Keratinocyte (primary cell): ENCODE measurements at regions not wholly inside any gene's neighbourhood (a gene's known extent, or its start where the extent isn't known, plus 50 kb on each side); places are given as distances from the start of the nearest gene placed in this dataset.

Source experiments
- DNase-seq: peaks from one replicate; pipeline ENCODE4 v3.0.0-alpha.2; 2011; ENCODE audit warnings: low read depth, missing footprints, low spot score
- FAIRE-seq: peaks from 2 replicates; lab custom pipeline; 2011; peaks lifted over from hg19 to GRCh38; lab: Jason Lieb, UNC
- H2AFZ ChIP-seq: 2 replicates; pipeline ENCODE4 v1.6.0; 2012; ENCODE audit warnings: low read length, control low read depth, inconsistent platforms; ENCODE audit not compliant: control insufficient read depth
- H3K27ac ChIP-seq: 2 replicates; pipeline ENCODE4 v1.5.1; 2011; ENCODE audit warnings: low read length; ENCODE audit not compliant: control insufficient read depth, insufficient read depth
- H3K27me3 ChIP-seq: 3 replicates; pipeline ENCODE4 v1.6.0; 2011; ENCODE audit warnings: low read length; ENCODE audit not compliant: control insufficient read depth, insufficient read depth; ENCODE audit errors: extremely low read depth
- H3K36me3 ChIP-seq, 2 experiments: 2 replicates in 1 of 2; 3 replicates in 1 of 2; pipeline ENCODE4 v1.5.1; 2011; ENCODE audit warnings: low read length in 2 of 2, mild to moderate bottlenecking in 1 of 2; ENCODE audit not compliant: control insufficient read depth in 2 of 2, insufficient read depth in 2 of 2; ENCODE audit errors: extremely low read depth in 1 of 2
- H3K4me1 ChIP-seq: 3 replicates; pipeline ENCODE4 v1.5.1; 2011; ENCODE audit warnings: low read length; ENCODE audit not compliant: control insufficient read depth, insufficient read depth; ENCODE audit errors: extremely low read depth
- H3K4me2 ChIP-seq: 3 replicates; pipeline ENCODE4 v1.6.0; 2011; ENCODE audit warnings: low read depth, low read length; ENCODE audit not compliant: control insufficient read depth, insufficient read depth; ENCODE audit errors: extremely low read depth
- H3K4me3 ChIP-seq, 3 experiments: fragments of 200-600 bp in 1 of 3; sonication (generic) in 1 of 3; 2 replicates in 2 of 3; 3 replicates in 1 of 3; pipeline ENCODE4 v1.5.1; 2011 to 2016; ENCODE audit warnings: low read length in 3 of 3, mild to moderate bottlenecking in 3 of 3, control low read depth in 2 of 3, inconsistent platforms in 1 of 3, low read depth in 1 of 3, mixed read lengths in 1 of 3, mixed run types in 1 of 3, moderate library complexity in 1 of 3; ENCODE audit not compliant: control insufficient read depth in 2 of 3, insufficient read depth in 2 of 3; ENCODE audit errors: extremely low read depth in 1 of 3
- H3K79me2 ChIP-seq: 2 replicates; pipeline ENCODE4 v1.6.0; 2012; ENCODE audit warnings: low read length; ENCODE audit not compliant: control insufficient read depth, insufficient read depth
- H3K9ac ChIP-seq: 3 replicates; pipeline ENCODE4 v1.6.0; 2011; ENCODE audit warnings: low read length; ENCODE audit not compliant: control insufficient read depth, insufficient read depth; ENCODE audit errors: extremely low read depth
- H3K9me1 ChIP-seq: 3 replicates; pipeline ENCODE4 v1.6.0; 2011; ENCODE audit warnings: low read length; ENCODE audit not compliant: control insufficient read depth, insufficient read depth; ENCODE audit errors: extremely low read depth
- H3K9me3 ChIP-seq: 2 replicates; pipeline ENCODE4 v1.5.1; 2012; ENCODE audit warnings: low read depth, low read length; ENCODE audit not compliant: control insufficient read depth
- H4K20me1 ChIP-seq: 3 replicates; pipeline ENCODE4 v1.6.0; 2011; ENCODE audit warnings: low read length; ENCODE audit not compliant: control insufficient read depth, insufficient read depth; ENCODE audit errors: extremely low read depth
- CTCF ChIP-seq, 3 experiments: IDR thresholded peaks in 1 of 3; conservative IDR thresholded peaks in 1 of 3; optimal IDR thresholded peaks in 1 of 3; 2 replicates in 2 of 3; 3 replicates in 1 of 3; pipeline versions ENCODE3 to v1.5.1; 2011; ENCODE audit warnings: low read length in 3 of 3, mild to moderate bottlenecking in 3 of 3, moderate library complexity in 2 of 3, control low read depth in 1 of 3, inconsistent platforms in 1 of 3; ENCODE audit not compliant: insufficient read depth in 2 of 3; ENCODE audit errors: extremely low read depth in 1 of 3
- EZH2 ChIP-seq: IDR thresholded peaks from one replicate; pipeline ENCODE4 v1.6.1; 2012; ENCODE audit warnings: inconsistent platforms, mild to moderate bottlenecking, low read length, moderate library complexity
- dilution Hi-C: fragments of 300-500 bp; cut with MboI; formaldehyde crosslinking; loops from one replicate; pipeline ENCODE4 v1.7.0; 2020; ENCODE audit warnings: low sequenced_read_pairs; ENCODE audit not compliant: extremely low pct_ligation_motif_present

DNA sequence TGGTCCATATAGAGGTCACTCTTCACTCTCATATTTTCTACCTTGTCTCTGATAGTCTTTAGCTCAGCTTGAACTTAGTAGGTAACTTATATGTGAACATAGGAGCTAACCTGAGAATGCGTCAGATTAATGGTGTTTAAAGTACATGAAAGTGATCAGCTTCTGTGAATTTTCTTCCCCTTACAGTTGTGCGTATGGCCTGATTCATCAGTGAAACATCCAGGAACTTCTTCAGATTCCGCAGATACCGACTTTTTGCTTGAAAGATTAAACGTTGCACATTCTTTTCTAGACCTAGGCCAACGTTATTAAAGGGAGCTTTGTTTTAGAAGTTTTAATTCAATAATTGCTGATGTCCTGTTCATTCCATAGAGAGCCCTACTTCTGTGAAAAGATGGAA is 1945.1 kb upstream of the SEL1L start:
- TF ChIP-seq CTCF (optimal IDR thresholded peaks at IDR 0.05 in 1 of 3, IDR thresholded peaks at IDR 0.05 in 1 of 3, conservative IDR thresholded peaks at IDR 0.05 in 1 of 3; ENCODE audit: extremely low read depth in 1 of 3, insufficient read depth in 2 of 3, low read length in 3 of 3) (no peak), EZH2 (no peak)
- dilution Hi-C loops: no loop called here

DNA sequence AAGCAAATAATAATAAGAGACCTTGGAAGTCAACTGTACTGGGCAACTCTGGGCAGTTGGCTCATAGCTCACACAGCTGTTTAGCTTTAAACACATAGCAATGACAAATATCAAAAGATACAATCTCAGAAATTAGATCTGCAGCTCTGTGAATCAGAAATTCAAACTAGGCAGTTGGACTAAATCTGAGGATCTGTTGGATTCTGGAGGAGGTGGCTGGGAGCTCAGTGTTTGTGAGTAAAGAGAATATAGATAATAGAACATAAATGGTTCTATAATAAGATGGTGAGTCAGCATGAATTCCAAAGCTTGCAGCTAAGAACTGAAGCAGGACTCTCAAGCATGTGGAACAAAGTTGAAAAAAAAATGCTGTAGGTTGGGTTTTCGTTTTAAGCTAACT is 1949.4 kb upstream of the SEL1L start:
- FAIRE-seq (no peak), DNase-seq (no peak)
- H3K9me3 ChIP-seq: no peaks in the 10 kb centered on the region
- no peak overlapping the region for H3K27ac ChIP-seq
- no peaks in the 10 kb centered on the region for H3K36me3 ChIP-seq
- H3K79me2 ChIP-seq: no peaks in the 10 kb centered on the region
- H3K4me1 ChIP-seq: no peaks in the 10 kb centered on the region
- H3K9me1 ChIP-seq: no peaks in the 10 kb centered on the region
- TF ChIP-seq EZH2 (no peak), CTCF (optimal IDR thresholded peaks at IDR 0.05 in 1 of 3, IDR thresholded peaks at IDR 0.05 in 1 of 3, conservative IDR thresholded peaks at IDR 0.05 in 1 of 3; ENCODE audit: extremely low read depth in 1 of 3, insufficient read depth in 2 of 3, low read length in 3 of 3) (no peak)
- no peak overlapping the region for H2AFZ ChIP-seq
- dilution Hi-C loops: no loop called here
- no peak overlapping the region for H3K4me2 ChIP-seq
- H3K27me3 ChIP-seq: no peaks in the 10 kb centered on the region
- no peak overlapping the region for H3K4me3 ChIP-seq
- H4K20me1 ChIP-seq: no peaks in the 10 kb centered on the region
- no peak overlapping the region for H3K9ac ChIP-seq

More for the DNA sequence above, 1945.1 kb upstream of the SEL1L start:
- H4K20me1 ChIP-seq: no peaks in the 10 kb centered on the region
- H2AFZ ChIP-seq: no peak overlapping the region
- DNase-seq: no peak
- H3K27ac ChIP-seq: no peak overlapping the region
- no peaks in the 10 kb centered on the region for H3K9me1 ChIP-seq
- no peaks in the 10 kb centered on the region for H3K79me2 ChIP-seq
- H3K9ac ChIP-seq: no peak overlapping the region
- H3K4me2 ChIP-seq: no peak overlapping the region
- H3K27me3 ChIP-seq: no peaks in the 10 kb centered on the region
- no peaks in the 10 kb centered on the region for H3K4me1 ChIP-seq
- H3K4me3 ChIP-seq: no peak overlapping the region
- no peaks in the 10 kb centered on the region for H3K36me3 ChIP-seq
- H3K9me3 ChIP-seq: no peaks in the 10 kb centered on the region
- no peak for FAIRE-seq
